ENCODE measurements at regions not wholly inside any gene's neighbourhood (a gene's known extent, or its start where the extent isn't known, plus 50 kb on each side); places are given as distances from the start of the nearest gene placed in this dataset.

- no peak for TF ChIP-seq CTCF (IDR thresholded peaks at IDR 0.05; ENCODE audit: control extremely low read depth in 1 of 3, insufficient read depth in 1 of 3, low read depth in 1 of 3, low read length in 3 of 3)
- no peak for TF ChIP-seq RAD21 (IDR thresholded peaks at IDR 0.05 in 1 of 2, conservative IDR thresholded peaks at IDR 0.05 in 1 of 2; ENCODE audit: low read depth in 2 of 2, low read length in 2 of 2)
- no peak for TF ChIP-seq SRF (IDR thresholded peaks at IDR 0.05; ENCODE audit: low read depth, low read length)
These were observed 887.8 kb upstream of the SOX9 start (continued) for GRCh38 chr17:71232801-71233559.
